Lower leg skin (tissue), 4 donors: ENCODE measurements at regions not wholly inside any gene's neighbourhood (a gene's known extent, or its start where the extent isn't known, plus 50 kb on each side); places are given as distances from the start of the nearest gene placed in this dataset.
A peak's percentile ranks its signal among the peaks of the same experiment; 100 is the strongest.
"Not testable (repeated sequence)": the region's sequence is repeated elsewhere in the genome, so short reads cannot be mapped to it uniquely, and the experiment has no call there.

Source experiments
- DNase-seq, 2 donors: peaks; one replicate each; pipeline ENCODE4 v3.0.0-alpha.2; 2019; ENCODE audit warnings: low spot score in 2 of 2
- H3K4me3 ChIP-seq: fragments of 200-600 bp; sonication (generic); 2 replicates; pipeline ENCODE4 v1.5.1; 2017; ENCODE audit warnings: mild to moderate bottlenecking, low read depth; ENCODE audit not compliant: poor library complexity, severe bottlenecking
- CTCF ChIP-seq, 3 donors: fragments of 450-650 bp; IDR thresholded peaks; one replicate each; pipeline ENCODE4 v1.5.1; 2016; ENCODE audit warnings: antibody characterized with exemption in 3 of 3, mild to moderate bottlenecking in 3 of 3, moderate library complexity in 2 of 3
- POLR2A ChIP-seq, 2 donors: fragments of 450-650 bp; IDR thresholded peaks; one replicate each; pipeline ENCODE4 v1.6.1; 2016 to 2017; ENCODE audit warnings: antibody characterized with exemption in 2 of 2, mild to moderate bottlenecking in 1 of 2, moderate library complexity in 1 of 2
- WGBS, 2 donors: methylation state at CpG; one replicate each; pipeline ENCODE4 v1.1.5; 2018; 5-methylcytosine and 5-hydroxymethylcytosine counted together
- intact Hi-C: fragments of 100-400 bp; cut with DNase I; formaldehyde crosslinking; loops from one replicate; pipeline ENCODE4 v1.15.0; 2023; ENCODE audit warnings: low total_unique reads

DNA sequence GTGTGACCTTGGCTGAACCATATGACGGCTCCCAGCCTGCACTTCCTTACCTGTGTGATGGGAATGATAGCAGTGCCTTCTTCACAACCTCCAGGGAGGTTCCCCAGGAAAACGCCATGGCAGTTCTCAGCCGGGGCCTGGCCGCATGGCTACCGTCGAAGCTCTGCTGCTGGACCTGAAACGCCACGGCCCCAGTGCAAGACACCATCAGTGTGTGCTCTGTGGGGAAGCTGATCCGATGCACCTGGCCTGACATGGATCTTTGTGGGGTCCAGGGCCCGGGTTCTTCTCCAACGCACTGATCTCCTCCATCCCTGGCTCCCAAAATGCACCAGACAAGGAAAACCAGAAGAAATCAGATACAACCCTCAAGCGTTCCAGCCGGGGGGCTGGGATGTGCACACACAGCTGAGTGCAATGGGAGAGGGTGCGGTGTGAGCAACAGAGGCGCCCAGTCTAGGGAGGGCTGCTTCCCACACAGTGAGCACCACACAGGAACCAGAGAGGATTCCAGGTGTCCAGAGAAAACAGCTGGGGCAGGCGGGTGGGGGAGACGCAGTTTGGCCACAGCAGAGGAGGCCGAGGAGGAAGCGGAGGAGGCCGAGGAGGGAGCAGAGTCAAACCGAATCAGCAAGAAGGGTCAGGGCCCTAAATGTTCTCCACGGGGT is 54.3 kb upstream of the ZNF469 start:
- WGBS, 2 donors, result 86 to 88% methylated on average over 22 of the region's 22 CpGs
- DNase-seq, result no peak
- TF ChIP-seq CTCF (IDR thresholded peaks at IDR 0.05) (no peak), POLR2A (IDR thresholded peaks at IDR 0.05) (no peak)
- intact Hi-C loops, result no loop called here
- H3K4me3 ChIP-seq, result no peak overlapping the region

DNA sequence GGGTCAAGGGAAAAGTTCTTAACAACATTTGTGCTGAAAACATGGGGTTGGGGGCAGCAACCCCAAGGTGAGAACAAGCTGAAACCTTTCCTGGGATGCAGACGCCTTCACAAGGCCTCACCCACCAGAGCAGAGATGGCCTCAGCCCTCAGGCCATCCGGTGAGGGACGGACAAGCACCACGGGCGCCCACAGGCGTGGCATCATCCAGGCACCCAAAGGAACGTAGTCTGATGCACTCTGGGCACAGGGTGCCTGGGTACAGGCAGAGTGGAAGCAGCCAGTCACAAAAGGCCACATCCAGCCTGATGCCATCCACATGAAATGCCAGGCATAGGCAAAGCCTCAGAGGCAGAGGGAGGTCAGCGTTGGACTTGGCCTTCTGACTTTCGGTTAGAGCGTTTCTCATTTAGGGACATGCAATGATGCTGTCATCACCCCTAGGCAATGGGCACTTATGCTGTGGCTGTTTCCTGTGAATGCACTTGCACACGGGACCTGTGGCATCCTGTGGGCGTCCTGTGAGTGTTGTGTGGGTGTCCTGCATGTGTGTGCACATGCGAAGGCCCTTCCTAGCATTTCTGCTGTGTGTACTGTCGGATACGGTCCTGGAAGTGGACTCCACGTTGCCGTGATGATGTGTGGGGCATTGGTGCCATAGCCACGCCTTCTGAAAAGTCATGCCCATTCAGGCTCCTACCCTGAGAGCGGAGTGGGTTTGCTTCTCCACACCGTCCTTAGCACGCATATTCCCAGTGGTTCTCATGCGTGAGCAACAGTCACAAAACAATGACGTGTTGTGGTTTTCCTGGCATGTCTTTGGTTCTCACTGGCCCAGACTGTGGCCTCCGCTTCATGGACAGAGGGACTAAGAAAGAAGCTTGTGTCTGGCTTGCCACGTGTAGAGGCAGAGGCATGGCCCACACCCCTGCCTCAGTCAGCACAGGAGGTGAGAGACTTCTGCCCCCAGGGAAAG is 52.7 kb upstream of the ZNF469 start:
- no peak overlapping the region for H3K4me3 ChIP-seq
- TF ChIP-seq CTCF (IDR thresholded peaks at IDR 0.05) (no peak), POLR2A (IDR thresholded peaks at IDR 0.05) (no peak)
- intact Hi-C loops, result no loop called here
- DNase-seq, result no peak
- 83 to 84% methylated on average over 25 of the region's 25 CpGs for WGBS, 2 donors

- WGBS, 2 donors, result 95 to 97% methylated on average over 15 of the region's 15 CpGs
- intact Hi-C loops, result no loop called here
- TF ChIP-seq CTCF (IDR thresholded peaks at IDR 0.05), result peak in 1 of 3 donors; percentile 18
- no peak for TF ChIP-seq POLR2A (IDR thresholded peaks at IDR 0.05)
- DNase-seq, result no peak
- H3K4me3 ChIP-seq, result no peak overlapping the region
Observed at GRCh38 chr16:88330971-88331890, 51.5 kb upstream of the ZNF469 start.

- DNase-seq, result peak; percentile 80 to 96
- no peak overlapping the region for H3K4me3 ChIP-seq
- no peak for TF ChIP-seq POLR2A (IDR thresholded peaks at IDR 0.05)
- no peak for TF ChIP-seq CTCF (IDR thresholded peaks at IDR 0.05)
- intact Hi-C loops, result no loop called here
- WGBS, 2 donors, result 29 to 33% methylated on average over 23 of the region's 23 CpGs
Observed at GRCh38 chr16:88331989-88332920, 50.5 kb upstream of the ZNF469 start.

GRCh38 chr16:88332921-88333825 is 49.6 kb upstream of the ZNF469 start:
- WGBS, 2 donors, result 42 to 46% methylated on average over 20 to 28 of the region's 33 CpGs
- DNase-seq, H3K4me3 ChIP-seq, intact Hi-C loops: not testable (repeated sequence)
